ENCODE measurements at regions not wholly inside any gene's neighbourhood (a gene's known extent, or its start where the extent isn't known, plus 50 kb on each side); places are given as distances from the start of the nearest gene placed in this dataset.
"Not testable (repeated sequence)": the region's sequence is repeated elsewhere in the genome, so short reads cannot be mapped to it uniquely, and the experiment has no call there.

GRCh38 chr12:131505561-131505960 is 205.3 kb upstream of the SFSWAP start:
- Histone ChIP-seq H3K27ac (ENCODE audit: low read length) (no peak overlapping the region), H3K27me3 (ENCODE audit: insufficient read depth, low read length) (no peaks in the 10 kb centered on the region), H3K4me1 (ENCODE audit: insufficient read depth, low read length) (no peaks in the 10 kb centered on the region), H3K9ac (ENCODE audit: low read depth, low read length) (no peak overlapping the region), H3K4me3 (ENCODE audit: low read length) (no peak overlapping the region), H3K36me3 (ENCODE audit: insufficient read depth, low read depth, low read length) (no peaks in the 10 kb centered on the region), H3K9me3 (ENCODE audit: insufficient read depth, low read depth, low read length) (no peaks in the 10 kb centered on the region)

- Histone ChIP-seq H3K27ac (ENCODE audit: low read length) (no peak overlapping the region), H3K36me3 (ENCODE audit: insufficient read depth, low read depth, low read length) (no peaks in the 10 kb centered on the region), H3K27me3 (ENCODE audit: insufficient read depth, low read length) (no peaks in the 10 kb centered on the region), H3K9ac (ENCODE audit: low read depth, low read length) (no peak overlapping the region), H3K4me3 (ENCODE audit: low read length) (no peak overlapping the region), H3K4me1 (ENCODE audit: insufficient read depth, low read length) (0 out of 2 replicates have a peak, but pooled peaks cover 5% of the 10 kb centered on the region), H3K9me3 (ENCODE audit: insufficient read depth, low read depth, low read length) (no peaks in the 10 kb centered on the region)
These were observed 204.5 kb upstream of the SFSWAP start for GRCh38 chr12:131506426-131506825.

- H3K27me3 ChIP-seq (ENCODE audit: insufficient read depth, low read length): no peaks in the 10 kb centered on the region
- no peaks in the 10 kb centered on the region for H3K36me3 ChIP-seq (ENCODE audit: insufficient read depth, low read depth, low read length)
- no peak overlapping the region for H3K9ac ChIP-seq (ENCODE audit: low read depth, low read length)
- no peaks in the 10 kb centered on the region for H3K9me3 ChIP-seq (ENCODE audit: insufficient read depth, low read depth, low read length)
- H3K27ac ChIP-seq (ENCODE audit: low read length): no peak overlapping the region
- H3K4me1 ChIP-seq (ENCODE audit: insufficient read depth, low read length): 0 out of 2 replicates have a peak, but pooled peaks cover 5% of the 10 kb centered on the region
- H3K4me3 ChIP-seq (ENCODE audit: low read length): no peak overlapping the region
These were observed 203.8 kb upstream of the SFSWAP start for GRCh38 chr12:131507094-131507493.

- no peaks in the 10 kb centered on the region for H3K9me3 ChIP-seq (ENCODE audit: insufficient read depth, low read depth, low read length)
- no peaks in the 10 kb centered on the region for H3K27me3 ChIP-seq (ENCODE audit: insufficient read depth, low read length)
- H3K4me1 ChIP-seq (ENCODE audit: insufficient read depth, low read length): 0 out of 2 replicates have a peak, but pooled peaks cover 5% of the 10 kb centered on the region
- H3K36me3 ChIP-seq (ENCODE audit: insufficient read depth, low read depth, low read length): no peaks in the 10 kb centered on the region
- H3K4me3 ChIP-seq (ENCODE audit: low read length): no peak overlapping the region
- H3K27ac ChIP-seq (ENCODE audit: low read length): no peak overlapping the region
- no peak overlapping the region for H3K9ac ChIP-seq (ENCODE audit: low read depth, low read length)
These were observed 203.0 kb upstream of the SFSWAP start for GRCh38 chr12:131507881-131508280.

- no peaks in the 10 kb centered on the region for H3K27me3 ChIP-seq (ENCODE audit: insufficient read depth, low read length)
- H3K9me3 ChIP-seq (ENCODE audit: insufficient read depth, low read depth, low read length): no peaks in the 10 kb centered on the region
- no peak overlapping the region for H3K27ac ChIP-seq (ENCODE audit: low read length)
- no peak overlapping the region for H3K9ac ChIP-seq (ENCODE audit: low read depth, low read length)
- H3K4me3 ChIP-seq (ENCODE audit: low read length): no peak overlapping the region
- H3K4me1 ChIP-seq (ENCODE audit: insufficient read depth, low read length): 0 out of 2 replicates have a peak, but pooled peaks cover 5% of the 10 kb centered on the region
- no peaks in the 10 kb centered on the region for H3K36me3 ChIP-seq (ENCODE audit: insufficient read depth, low read depth, low read length)
These were observed 201.2 kb upstream of the SFSWAP start for GRCh38 chr12:131509701-131510100.

GRCh38 chr12:131510431-131510830 is 200.5 kb upstream of the SFSWAP start:
- no peak overlapping the region for H3K4me3 ChIP-seq (ENCODE audit: low read length)
- 0 out of 2 replicates have a peak, but pooled peaks cover 5% of the 10 kb centered on the region for H3K4me1 ChIP-seq (ENCODE audit: insufficient read depth, low read length)
- H3K9me3 ChIP-seq (ENCODE audit: insufficient read depth, low read depth, low read length): no peaks in the 10 kb centered on the region
- no peaks in the 10 kb centered on the region for H3K27me3 ChIP-seq (ENCODE audit: insufficient read depth, low read length)
- H3K36me3 ChIP-seq (ENCODE audit: insufficient read depth, low read depth, low read length): no peaks in the 10 kb centered on the region
- no peak overlapping the region for H3K27ac ChIP-seq (ENCODE audit: low read length)
- H3K9ac ChIP-seq (ENCODE audit: low read depth, low read length): no peak overlapping the region

GRCh38 chr12:131511391-131511802 is 199.5 kb upstream of the SFSWAP start:
- H3K4me1 ChIP-seq (ENCODE audit: insufficient read depth, low read length): 0 out of 2 replicates have a peak, but pooled peaks cover 5% of the 10 kb centered on the region
- H3K27ac ChIP-seq (ENCODE audit: low read length): no peak overlapping the region
- no peaks in the 10 kb centered on the region for H3K36me3 ChIP-seq (ENCODE audit: insufficient read depth, low read depth, low read length)
- H3K4me3 ChIP-seq (ENCODE audit: low read length): no peak overlapping the region
- H3K27me3 ChIP-seq (ENCODE audit: insufficient read depth, low read length): no peaks in the 10 kb centered on the region
- H3K9me3 ChIP-seq (ENCODE audit: insufficient read depth, low read depth, low read length): no peaks in the 10 kb centered on the region
- H3K9ac ChIP-seq (ENCODE audit: low read depth, low read length): no peak overlapping the region

- H3K4me1 ChIP-seq (ENCODE audit: insufficient read depth, low read length): 0 out of 2 replicates have a peak, but pooled peaks cover 5% of the 10 kb centered on the region
- H3K9me3 ChIP-seq (ENCODE audit: insufficient read depth, low read depth, low read length): no peaks in the 10 kb centered on the region
- H3K9ac ChIP-seq (ENCODE audit: low read depth, low read length): no peak overlapping the region
- no peaks in the 10 kb centered on the region for H3K36me3 ChIP-seq (ENCODE audit: insufficient read depth, low read depth, low read length)
- H3K27ac ChIP-seq (ENCODE audit: low read length): no peak overlapping the region
- no peaks in the 10 kb centered on the region for H3K27me3 ChIP-seq (ENCODE audit: insufficient read depth, low read length)
- H3K4me3 ChIP-seq (ENCODE audit: low read length): no peak overlapping the region
These were observed 198.9 kb upstream of the SFSWAP start for GRCh38 chr12:131511803-131512561.

GRCh38 chr12:131513606-131514005 is 197.3 kb upstream of the SFSWAP start:
- Histone ChIP-seq H3K9me3 (ENCODE audit: insufficient read depth, low read depth, low read length) (no peaks in the 10 kb centered on the region), H3K27me3 (ENCODE audit: insufficient read depth, low read length) (no peaks in the 10 kb centered on the region), H3K36me3 (ENCODE audit: insufficient read depth, low read depth, low read length) (no peaks in the 10 kb centered on the region), H3K4me3 (ENCODE audit: low read length) (no peak overlapping the region), H3K27ac (ENCODE audit: low read length) (no peak overlapping the region), H3K9ac (ENCODE audit: low read depth, low read length) (no peak overlapping the region), H3K4me1 (ENCODE audit: insufficient read depth, low read length) (0 out of 2 replicates have a peak, but pooled peaks cover 5% of the 10 kb centered on the region)

GRCh38 chr12:131520553-131520952 is 190.3 kb upstream of the SFSWAP start:
- H3K27me3 ChIP-seq (ENCODE audit: insufficient read depth, low read length); H3K4me3 ChIP-seq (ENCODE audit: low read length); H3K36me3 ChIP-seq (ENCODE audit: insufficient read depth, low read depth, low read length); H3K4me1 ChIP-seq (ENCODE audit: insufficient read depth, low read length); H3K9me3 ChIP-seq (ENCODE audit: insufficient read depth, low read depth, low read length); H3K9ac ChIP-seq (ENCODE audit: low read depth, low read length); H3K27ac ChIP-seq (ENCODE audit: low read length): not testable (repeated sequence)

- Histone ChIP-seq H3K9ac (ENCODE audit: low read depth, low read length) (no peak overlapping the region), H3K4me1 (ENCODE audit: insufficient read depth, low read length) (no peaks in the 10 kb centered on the region), H3K4me3 (ENCODE audit: low read length) (no peak overlapping the region), H3K27me3 (ENCODE audit: insufficient read depth, low read length) (no peaks in the 10 kb centered on the region), H3K27ac (ENCODE audit: low read length) (no peak overlapping the region), H3K9me3 (ENCODE audit: insufficient read depth, low read depth, low read length) (no peaks in the 10 kb centered on the region), H3K36me3 (ENCODE audit: insufficient read depth, low read depth, low read length) (no peaks in the 10 kb centered on the region)
These were observed 189.6 kb upstream of the SFSWAP start for GRCh38 chr12:131521326-131521725.

- Histone ChIP-seq H3K4me3 (ENCODE audit: low read length) (no peak overlapping the region), H3K27me3 (ENCODE audit: insufficient read depth, low read length) (no peaks in the 10 kb centered on the region), H3K4me1 (ENCODE audit: insufficient read depth, low read length) (no peaks in the 10 kb centered on the region), H3K9me3 (ENCODE audit: insufficient read depth, low read depth, low read length) (no peaks in the 10 kb centered on the region), H3K36me3 (ENCODE audit: insufficient read depth, low read depth, low read length) (no peaks in the 10 kb centered on the region), H3K27ac (ENCODE audit: low read length) (no peak overlapping the region), H3K9ac (ENCODE audit: low read depth, low read length) (no peak overlapping the region)
These were observed 184.9 kb upstream of the SFSWAP start for GRCh38 chr12:131525795-131526508.

Data from iPS-20b (cell line).